ENCODE measurements at regions not wholly inside any gene's neighbourhood (a gene's known extent, or its start where the extent isn't known, plus 50 kb on each side); places are given as distances from the start of the nearest gene placed in this dataset.

DNA sequence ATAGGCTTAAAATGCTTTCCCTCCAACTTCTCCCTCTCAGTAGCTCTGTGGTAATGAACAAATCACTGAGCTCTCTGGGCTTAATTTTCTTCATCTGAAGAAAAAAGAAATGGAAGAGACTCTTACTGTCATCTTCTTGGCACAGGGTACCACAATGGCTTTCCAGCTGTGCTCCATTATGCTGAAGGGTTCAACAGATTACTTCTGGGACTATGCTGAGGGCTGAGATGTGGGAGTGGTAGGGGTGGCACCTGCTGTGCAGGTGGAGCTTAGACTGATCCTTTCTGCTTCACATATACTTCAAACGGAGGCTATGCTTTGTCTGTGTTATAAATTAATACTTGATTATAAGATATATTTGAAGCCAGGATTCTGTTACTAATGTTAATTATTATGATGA, 840.2 kb upstream of the C9orf72 start:
- TF ChIP-seq, protein P1, sequence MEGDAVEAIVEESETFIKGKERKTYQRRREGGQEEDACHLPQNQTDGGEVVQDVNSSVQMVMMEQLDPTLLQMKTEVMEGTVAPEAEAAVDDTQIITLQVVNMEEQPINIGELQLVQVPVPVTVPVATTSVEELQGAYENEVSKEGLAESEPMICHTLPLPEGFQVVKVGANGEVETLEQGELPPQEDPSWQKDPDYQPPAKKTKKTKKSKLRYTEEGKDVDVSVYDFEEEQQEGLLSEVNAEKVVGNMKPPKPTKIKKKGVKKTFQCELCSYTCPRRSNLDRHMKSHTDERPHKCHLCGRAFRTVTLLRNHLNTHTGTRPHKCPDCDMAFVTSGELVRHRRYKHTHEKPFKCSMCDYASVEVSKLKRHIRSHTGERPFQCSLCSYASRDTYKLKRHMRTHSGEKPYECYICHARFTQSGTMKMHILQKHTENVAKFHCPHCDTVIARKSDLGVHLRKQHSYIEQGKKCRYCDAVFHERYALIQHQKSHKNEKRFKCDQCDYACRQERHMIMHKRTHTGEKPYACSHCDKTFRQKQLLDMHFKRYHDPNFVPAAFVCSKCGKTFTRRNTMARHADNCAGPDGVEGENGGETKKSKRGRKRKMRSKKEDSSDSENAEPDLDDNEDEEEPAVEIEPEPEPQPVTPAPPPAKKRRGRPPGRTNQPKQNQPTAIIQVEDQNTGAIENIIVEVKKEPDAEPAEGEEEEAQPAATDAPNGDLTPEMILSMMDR (conservative IDR thresholded peaks at IDR 0.05), result no peak
- TF ChIP-seq ZFX (IDR thresholded peaks at IDR 0.05), result no peak

DNA sequence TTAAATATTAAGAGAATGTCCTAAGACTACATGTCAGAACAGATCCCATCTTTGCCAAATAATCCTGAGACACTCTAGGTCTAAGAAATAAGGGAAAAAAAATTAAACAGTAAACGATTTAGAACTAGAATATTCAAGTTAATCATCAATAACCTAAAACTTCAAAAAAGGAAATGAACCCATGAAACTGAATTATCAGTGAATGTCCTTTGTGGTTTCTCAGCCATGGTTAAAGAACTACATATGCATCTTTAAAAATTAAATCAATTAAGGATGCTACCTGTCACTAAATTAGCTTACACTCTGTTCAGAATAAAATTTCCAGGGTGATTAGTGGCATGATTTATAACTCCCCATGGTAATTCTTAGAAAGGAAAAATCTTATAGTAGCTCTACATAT, 850.0 kb upstream of the C9orf72 start:
- TF ChIP-seq, protein P1 (conservative IDR thresholded peaks at IDR 0.05), result no peak

More for the DNA sequence above, 840.2 kb upstream of the C9orf72 start:
- H3K27ac ChIP-seq, result no peak overlapping the region

DNA sequence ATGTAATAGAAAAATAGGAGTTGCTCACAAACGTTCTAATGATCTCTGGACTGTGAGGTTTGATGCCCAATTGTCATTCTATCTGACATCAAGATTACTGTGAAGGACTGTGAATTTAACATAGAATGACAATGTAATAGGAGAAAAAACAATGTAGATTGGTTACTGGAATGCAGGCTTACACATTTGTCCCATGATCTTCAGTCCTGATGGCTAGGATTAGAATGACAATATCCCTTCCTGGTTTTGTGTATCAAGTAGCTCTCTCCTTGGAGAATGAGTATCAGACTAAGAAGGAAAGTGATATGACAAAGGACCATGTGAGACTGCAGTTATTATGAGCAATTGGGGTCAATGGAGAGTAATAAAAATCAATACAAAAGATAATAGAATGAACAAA, 862.2 kb upstream of the C9orf72 start:
- no peak for TF ChIP-seq ZFX (IDR thresholded peaks at IDR 0.05)
- TF ChIP-seq, protein P1 (conservative IDR thresholded peaks at IDR 0.05), result no peak
- no peak overlapping the region for H3K27ac ChIP-seq

More for the DNA sequence above, 850.0 kb upstream of the C9orf72 start:
- no peak overlapping the region for H3K27ac ChIP-seq

DNA sequence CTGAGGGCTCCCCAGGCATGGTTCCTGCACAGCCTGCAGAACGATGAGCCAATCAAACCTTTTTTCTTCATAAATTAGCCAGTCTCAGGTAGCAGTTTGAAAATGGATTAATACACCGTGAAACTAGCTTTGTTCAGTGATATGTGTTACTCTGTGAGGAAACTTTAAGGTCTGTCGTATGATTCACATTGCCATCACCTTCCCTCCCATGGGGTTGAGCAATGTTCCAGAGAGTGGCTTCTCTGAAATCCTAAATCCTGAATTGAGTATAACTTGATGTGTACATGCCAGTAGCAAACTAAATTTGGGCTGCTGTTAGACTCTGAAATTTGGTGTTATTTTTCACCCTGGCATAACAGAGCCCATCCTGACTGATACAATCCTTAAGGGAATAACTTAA, 866.4 kb upstream of the C9orf72 start:
- H3K27ac ChIP-seq, result no peak overlapping the region
- TF ChIP-seq, protein P1 (conservative IDR thresholded peaks at IDR 0.05), result no peak
- no peak for TF ChIP-seq ZFX (IDR thresholded peaks at IDR 0.05)

DNA sequence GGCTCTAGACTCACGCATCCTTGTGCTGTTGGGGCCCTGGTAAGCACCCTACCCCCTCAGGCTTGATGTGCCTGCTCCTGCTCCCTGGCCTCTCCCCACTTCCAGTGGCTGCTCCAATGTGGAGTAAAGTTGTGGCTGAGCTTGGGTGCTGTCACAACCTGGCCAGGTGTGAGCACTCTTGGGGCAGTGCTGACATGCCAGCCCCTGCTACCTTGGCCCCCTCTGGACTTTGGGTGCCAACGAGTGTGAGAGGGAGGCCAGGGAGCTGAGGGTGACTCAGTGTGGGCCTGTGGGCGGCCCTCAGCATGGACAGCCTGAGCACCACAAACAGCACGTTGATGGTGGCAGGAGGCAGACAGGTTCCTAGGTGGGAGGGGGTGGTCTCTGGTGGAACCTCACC, 870.2 kb upstream of the C9orf72 start:
- H3K27ac ChIP-seq, result no peak overlapping the region
- no peak for TF ChIP-seq ZFX (IDR thresholded peaks at IDR 0.05)

DNA sequence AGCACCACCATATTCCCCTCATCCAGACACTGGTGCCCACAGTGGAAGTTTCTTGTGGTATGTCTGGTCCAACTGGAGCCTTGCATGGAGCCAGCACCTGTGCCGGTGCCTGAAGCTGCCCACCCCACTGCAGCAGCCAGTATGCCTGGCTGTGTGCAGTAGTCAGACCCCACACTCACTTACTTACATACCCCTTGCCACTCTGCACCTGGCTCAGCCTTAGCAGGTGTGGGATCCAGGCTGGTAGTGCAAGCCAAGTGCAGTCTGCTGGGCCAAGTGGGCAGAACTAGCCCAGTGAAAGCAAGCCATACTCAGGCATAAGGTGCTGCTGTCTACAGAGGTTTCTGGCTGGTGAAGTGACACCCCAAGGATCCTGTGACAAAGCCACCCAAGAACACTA, 871.4 kb upstream of the C9orf72 start:
- TF ChIP-seq ZFX (IDR thresholded peaks at IDR 0.05), result no peak
- TF ChIP-seq, protein P1 (conservative IDR thresholded peaks at IDR 0.05), result no peak
- no peak overlapping the region for H3K27ac ChIP-seq

DNA sequence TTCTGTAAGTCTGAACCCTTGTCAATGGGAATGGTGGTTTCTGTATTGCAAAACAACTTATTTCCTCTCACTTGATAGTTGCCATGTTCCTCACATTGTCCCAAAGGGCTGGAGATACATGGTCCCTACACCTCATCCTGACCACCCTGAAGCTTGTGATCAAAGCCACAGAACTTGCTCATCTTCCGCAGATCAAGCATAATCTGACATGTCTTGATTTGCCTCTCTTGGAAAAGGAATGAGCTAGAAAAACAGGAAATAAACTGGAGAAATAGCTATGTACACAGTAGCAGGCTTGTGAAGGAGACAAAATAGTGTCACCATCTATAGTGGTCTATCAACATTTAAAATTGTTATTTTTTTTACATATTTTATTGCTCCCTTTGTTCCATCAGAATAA, 871.9 kb upstream of the C9orf72 start:
- no peak overlapping the region for H3K27ac ChIP-seq
- no peak for TF ChIP-seq ZFX (IDR thresholded peaks at IDR 0.05)
- TF ChIP-seq, protein P1 (conservative IDR thresholded peaks at IDR 0.05), result no peak

DNA sequence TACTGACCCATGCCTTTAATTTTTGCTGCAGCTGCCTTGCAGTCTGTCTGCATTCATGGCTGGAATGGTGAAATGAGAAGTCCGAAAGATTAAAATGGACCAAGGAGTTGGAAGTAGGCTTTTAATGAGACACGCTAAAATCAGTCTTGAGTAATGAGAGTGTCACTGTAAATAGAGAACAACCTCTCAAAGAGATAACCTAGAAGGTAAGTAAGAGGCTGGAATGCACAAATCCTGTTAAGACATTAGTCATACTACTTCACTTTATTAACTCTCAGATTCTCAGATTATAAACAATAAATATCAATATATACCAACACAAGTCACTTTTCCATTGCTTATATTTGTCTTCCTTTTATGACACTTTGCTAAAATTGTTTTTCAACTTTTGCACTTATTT, 880.6 kb upstream of the C9orf72 start:
- TF ChIP-seq, protein P1 (conservative IDR thresholded peaks at IDR 0.05), result no peak
- no peak for TF ChIP-seq ZFX (IDR thresholded peaks at IDR 0.05)
- H3K27ac ChIP-seq, result no peak overlapping the region

Data from C4-2B (cell line).